Neural cell (in vitro differentiated cells): ENCODE measurements at regions not wholly inside any gene's neighbourhood (a gene's known extent, or its start where the extent isn't known, plus 50 kb on each side); places are given as distances from the start of the nearest gene placed in this dataset.

Source experiments
- H2AFZ ChIP-seq: fragments of 200-600, 300-800 bp; sonication (generic), shearing (Covaris generic); 2 replicates; pipeline ENCODE4 v1.6.0; 2014; ENCODE audit warnings: low read depth, mild to moderate bottlenecking, antibody characterized with exemption, low read length, moderate library complexity
- H3F3A ChIP-seq: fragments of 200-600 bp; shearing (Covaris generic); 2 replicates; pipeline ENCODE4 v1.6.1; 2016; ENCODE audit warnings: mild to moderate bottlenecking, moderate library complexity, mixed read lengths, antibody characterized with exemption, low read length; ENCODE audit not compliant: insufficient read depth, poor library complexity, severe bottlenecking
- H3K27ac ChIP-seq: fragments of 200-600, 300-800 bp; sonication (generic), shearing (Covaris generic); 2 replicates; pipeline ENCODE4 v1.5.1; 2014; ENCODE audit warnings: mild to moderate bottlenecking, low read length, moderate library complexity
- H3K27me3 ChIP-seq: fragments of 300-800, 200-600 bp; sonication (generic), shearing (Covaris generic); 2 replicates; pipeline ENCODE4 v1.6.0; 2014; ENCODE audit warnings: mild to moderate bottlenecking, low read depth, low read length, moderate library complexity; ENCODE audit not compliant: insufficient read depth
- H3K36me3 ChIP-seq: fragments of 300-800, 200-600 bp; sonication (generic), shearing (Covaris generic); 2 replicates; pipeline ENCODE4 v1.5.1; 2014; ENCODE audit warnings: mild to moderate bottlenecking, antibody characterized with exemption, low read length, moderate library complexity; ENCODE audit not compliant: insufficient read depth
- H3K4me2 ChIP-seq: fragments of 300-800, 200-600 bp; sonication (generic), shearing (Covaris generic); 2 replicates; pipeline ENCODE4 v1.6.0; 2014; ENCODE audit warnings: mild to moderate bottlenecking, low read length
- H3K4me3 ChIP-seq: fragments of 300-800, 200-600 bp; sonication (generic), shearing (Covaris generic); 2 replicates; pipeline ENCODE4 v1.5.1; 2014; ENCODE audit warnings: mild to moderate bottlenecking, low read length, moderate library complexity
- H3K79me2 ChIP-seq: fragments of 200-600 bp; shearing (Covaris generic); replicated peaks from 2 replicates; pipeline ENCODE4 v1.6.0; 2014; ENCODE audit warnings: mild to moderate bottlenecking, low read length, moderate library complexity; ENCODE audit not compliant: insufficient read depth
- H3K9ac ChIP-seq: fragments of 300-800, 200-600 bp; sonication (generic), shearing (Covaris generic); 2 replicates; pipeline ENCODE4 v1.6.1; 2016; ENCODE audit warnings: mild to moderate bottlenecking, low read length, mixed read lengths
- H3K9me2 ChIP-seq: fragments of 200-600 bp; shearing (Covaris generic); 2 replicates; pipeline ENCODE4 v1.6.1; 2016; ENCODE audit warnings: mild to moderate bottlenecking, low read length, mixed read lengths; ENCODE audit not compliant: insufficient read depth
- H3K9me3 ChIP-seq: fragments of 200-600, 300-800 bp; sonication (generic), shearing (Covaris generic); 2 replicates; pipeline ENCODE4 v1.6.1; 2016; ENCODE audit warnings: mild to moderate bottlenecking, mixed run types, low read length, moderate library complexity, mixed read lengths
- H4K20me1 ChIP-seq: fragments of 200-600 bp; shearing (Covaris generic); 2 replicates; pipeline ENCODE4 v1.6.1; 2016; ENCODE audit warnings: mild to moderate bottlenecking, mixed run types; ENCODE audit not compliant: insufficient read depth
- CTCF ChIP-seq: fragments of 450-650 bp; IDR thresholded peaks from 2 replicates; pipeline ENCODE4 v1.5.1; 2014; ENCODE audit warnings: antibody characterized with exemption, mild to moderate bottlenecking, moderate library complexity; ENCODE audit not compliant: poor library complexity, severe bottlenecking
- EP300 ChIP-seq: fragments of 450-650 bp; conservative IDR thresholded peaks from 2 replicates; pipeline ENCODE4 v1.6.1; 2014; ENCODE audit warnings: antibody characterized with exemption, mild to moderate bottlenecking, moderate library complexity; ENCODE audit not compliant: poor library complexity, severe bottlenecking
- EZH2 ChIP-seq: fragments of 200-600, 300-800 bp; shearing (Covaris generic), sonication (generic); IDR thresholded peaks from 2 replicates; pipeline ENCODE4 v1.6.1; 2014; ENCODE audit warnings: antibody characterized with exemption, low read length, borderline replicate concordance, mild to moderate bottlenecking; ENCODE audit not compliant: insufficient read depth, poor library complexity, severe bottlenecking
- MXI1 ChIP-seq: fragments of 450-650 bp; conservative IDR thresholded peaks from 2 replicates; pipeline ENCODE4 v1.6.1; 2014; ENCODE audit warnings: antibody characterized with exemption, mild to moderate bottlenecking; ENCODE audit not compliant: poor library complexity, severe bottlenecking
- POLR2AphosphoS5 ChIP-seq: IDR thresholded peaks from 2 replicates; pipeline ENCODE4 v1.6.1; 2012
- RAD21 ChIP-seq: fragments of 450-650 bp; conservative IDR thresholded peaks from 2 replicates; pipeline ENCODE4 v1.6.1; 2014; ENCODE audit warnings: antibody characterized with exemption, mild to moderate bottlenecking, moderate library complexity
- SMC3 ChIP-seq: fragments of 450-650 bp; conservative IDR thresholded peaks from 2 replicates; pipeline ENCODE4 v1.6.1; 2014; ENCODE audit warnings: antibody characterized with exemption, mild to moderate bottlenecking, moderate library complexity; ENCODE audit not compliant: poor library complexity
- TAF1 ChIP-seq: IDR thresholded peaks from 2 replicates; pipeline ENCODE4 v1.6.1; 2012; ENCODE audit warnings: low read depth
- TF ChIP-seq, protein P1 (sequence below): IDR thresholded peaks from 2 replicates; pipeline ENCODE4 v1.6.1; 2012; ENCODE audit warnings: borderline replicate concordance

- Histone ChIP-seq H4K20me1 (no peaks in the 10 kb centered on the region), H3K79me2 (no peaks in the 10 kb centered on the region), H3K36me3 (no peaks in the 10 kb centered on the region), H3K27me3 (no peaks in the 10 kb centered on the region), H3F3A (no peaks in the 10 kb centered on the region), H3K27ac (no peak overlapping the region), H3K4me2 (no peak overlapping the region), H2AFZ (no peak overlapping the region), H3K9me3 (no peaks in the 10 kb centered on the region), H3K9ac (no peak overlapping the region), H3K9me2 (no peaks in the 10 kb centered on the region), H3K4me3 (no peak overlapping the region)
- TF ChIP-seq SMC3, result no peak
- no peak for TF ChIP-seq POLR2AphosphoS5
- TF ChIP-seq TAF1, result no peak
- TF ChIP-seq EZH2, result no peak
- TF ChIP-seq, protein P1, sequence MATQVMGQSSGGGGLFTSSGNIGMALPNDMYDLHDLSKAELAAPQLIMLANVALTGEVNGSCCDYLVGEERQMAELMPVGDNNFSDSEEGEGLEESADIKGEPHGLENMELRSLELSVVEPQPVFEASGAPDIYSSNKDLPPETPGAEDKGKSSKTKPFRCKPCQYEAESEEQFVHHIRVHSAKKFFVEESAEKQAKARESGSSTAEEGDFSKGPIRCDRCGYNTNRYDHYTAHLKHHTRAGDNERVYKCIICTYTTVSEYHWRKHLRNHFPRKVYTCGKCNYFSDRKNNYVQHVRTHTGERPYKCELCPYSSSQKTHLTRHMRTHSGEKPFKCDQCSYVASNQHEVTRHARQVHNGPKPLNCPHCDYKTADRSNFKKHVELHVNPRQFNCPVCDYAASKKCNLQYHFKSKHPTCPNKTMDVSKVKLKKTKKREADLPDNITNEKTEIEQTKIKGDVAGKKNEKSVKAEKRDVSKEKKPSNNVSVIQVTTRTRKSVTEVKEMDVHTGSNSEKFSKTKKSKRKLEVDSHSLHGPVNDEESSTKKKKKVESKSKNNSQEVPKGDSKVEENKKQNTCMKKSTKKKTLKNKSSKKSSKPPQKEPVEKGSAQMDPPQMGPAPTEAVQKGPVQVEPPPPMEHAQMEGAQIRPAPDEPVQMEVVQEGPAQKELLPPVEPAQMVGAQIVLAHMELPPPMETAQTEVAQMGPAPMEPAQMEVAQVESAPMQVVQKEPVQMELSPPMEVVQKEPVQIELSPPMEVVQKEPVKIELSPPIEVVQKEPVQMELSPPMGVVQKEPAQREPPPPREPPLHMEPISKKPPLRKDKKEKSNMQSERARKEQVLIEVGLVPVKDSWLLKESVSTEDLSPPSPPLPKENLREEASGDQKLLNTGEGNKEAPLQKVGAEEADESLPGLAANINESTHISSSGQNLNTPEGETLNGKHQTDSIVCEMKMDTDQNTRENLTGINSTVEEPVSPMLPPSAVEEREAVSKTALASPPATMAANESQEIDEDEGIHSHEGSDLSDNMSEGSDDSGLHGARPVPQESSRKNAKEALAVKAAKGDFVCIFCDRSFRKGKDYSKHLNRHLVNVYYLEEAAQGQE, result no peak
- no peak for TF ChIP-seq RAD21
Measured at GRCh38 chrX:13420545-13421183, 100.8 kb upstream of the ATXN3L start.

DNA sequence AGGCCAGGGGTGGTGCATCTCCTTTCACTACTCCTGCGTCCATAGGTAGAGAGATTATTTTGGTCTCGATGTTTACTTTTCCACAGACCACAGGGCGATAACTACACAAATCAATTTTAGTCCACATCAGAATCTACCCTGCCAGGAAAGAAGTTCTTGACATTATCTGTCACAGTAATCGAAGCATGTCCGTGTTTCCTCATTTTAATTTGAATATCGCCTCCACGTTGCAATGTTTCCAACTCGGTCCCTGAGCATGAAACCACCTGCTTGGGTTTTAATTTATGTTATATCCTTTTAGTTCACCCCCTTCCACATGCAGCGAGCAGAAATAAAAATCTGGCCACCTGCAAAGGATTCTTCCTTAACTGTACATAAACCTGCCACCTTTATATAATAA is 100.1 kb upstream of the ATXN3L start:
- Histone ChIP-seq H3K9me3 (no peaks in the 10 kb centered on the region), H3K4me2 (no peak overlapping the region), H3K36me3 (no peaks in the 10 kb centered on the region), H3K79me2 (no peaks in the 10 kb centered on the region), H2AFZ (no peak overlapping the region), H3K27ac (no peak overlapping the region), H3K9me2 (no peaks in the 10 kb centered on the region), H3K9ac (no peak overlapping the region), H4K20me1 (no peaks in the 10 kb centered on the region), H3K27me3 (no peaks in the 10 kb centered on the region), H3K4me3 (no peak overlapping the region), H3F3A (no peaks in the 10 kb centered on the region)
- TF ChIP-seq MXI1, result no peak

DNA sequence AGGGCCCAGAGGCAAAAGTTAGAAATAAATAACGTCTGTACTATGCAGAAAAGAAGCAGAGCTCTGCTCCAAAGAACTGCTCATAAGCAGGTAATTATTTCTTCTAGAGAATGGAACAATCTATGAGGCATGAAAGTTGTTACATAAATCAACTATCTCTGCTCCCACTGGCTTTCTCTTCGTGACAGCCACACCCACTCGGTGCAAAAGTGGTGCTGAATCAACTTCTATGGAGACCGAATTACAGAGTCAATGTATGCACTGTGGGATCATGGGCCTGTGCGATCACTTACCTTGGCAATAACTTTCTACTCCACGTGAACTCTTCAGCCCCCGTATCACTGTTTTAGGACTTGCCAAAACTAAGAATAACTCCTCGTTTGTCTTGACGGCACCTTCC is 99.4 kb upstream of the ATXN3L start:
- no peaks in the 10 kb centered on the region for H3K36me3 ChIP-seq
- H3K9me2 ChIP-seq, result no peaks in the 10 kb centered on the region
- H3K27ac ChIP-seq, result no peak overlapping the region
- TF ChIP-seq SMC3 (no peak), EZH2 (no peak), RAD21 (no peak), MXI1 (no peak), EP300 (no peak), CTCF (no peak), TAF1 (no peak), POLR2AphosphoS5 (no peak)
- TF ChIP-seq, protein P1, result no peak
- no peak overlapping the region for H3K9ac ChIP-seq
- no peaks in the 10 kb centered on the region for H3K9me3 ChIP-seq
- H3K4me3 ChIP-seq, result no peak overlapping the region
- H2AFZ ChIP-seq, result no peak overlapping the region
- H4K20me1 ChIP-seq, result no peaks in the 10 kb centered on the region
- no peaks in the 10 kb centered on the region for H3K27me3 ChIP-seq
- H3K79me2 ChIP-seq, result no peaks in the 10 kb centered on the region
- no peaks in the 10 kb centered on the region for H3F3A ChIP-seq
- H3K4me2 ChIP-seq, result no peak overlapping the region
